C1 segment of cervical spinal cord (tissue), 14 donors: ENCODE measurements at regions not wholly inside any gene's neighbourhood (a gene's known extent, or its start where the extent isn't known, plus 50 kb on each side); places are given as distances from the start of the nearest gene placed in this dataset.
A peak's percentile ranks its signal among the peaks of the same experiment; 100 is the strongest.

ENCODE experiments used
- DNase-seq, 14 donors: peaks; one replicate each; lab custom pipeline; 2025; lab: John Stamatoyannopoulos, UW

- no peak for DNase-seq
These were observed 161.9 kb downstream of the PAX1 start for GRCh38 chr20:21867353-21867752.

GRCh38 chr20:21862956-21863355, 157.5 kb downstream of the PAX1 start:
- no peak for DNase-seq

GRCh38 chr20:21862259-21862946, 156.9 kb downstream of the PAX1 start:
- DNase-seq = peak in 1 of 14 donors; percentile 0

- no peak for DNase-seq
These were observed 135.5 kb downstream of the PAX1 start for GRCh38 chr20:21840991-21841390.

- no peak for DNase-seq
These were observed 134.5 kb downstream of the PAX1 start for GRCh38 chr20:21839982-21840381.

- no peak for DNase-seq
These were observed 130.9 kb downstream of the PAX1 start for GRCh38 chr20:21836346-21836745.

- no peak for DNase-seq
These were observed 129.6 kb downstream of the PAX1 start for GRCh38 chr20:21835042-21835441.

GRCh38 chr20:21832442-21833385, 127.2 kb downstream of the PAX1 start:
- no peak for DNase-seq

GRCh38 chr20:21826976-21827375, 121.5 kb downstream of the PAX1 start:
- DNase-seq = no peak

GRCh38 chr20:21821358-21821757, 115.9 kb downstream of the PAX1 start:
- DNase-seq = no peak

GRCh38 chr20:21820688-21821087, 115.2 kb downstream of the PAX1 start:
- no peak for DNase-seq

- DNase-seq = no peak
These were observed 114.6 kb downstream of the PAX1 start for GRCh38 chr20:21820045-21820444.

- no peak for DNase-seq
These were observed 106.9 kb downstream of the PAX1 start for GRCh38 chr20:21812379-21812778.

- no peak for DNase-seq
These were observed 104.6 kb downstream of the PAX1 start for GRCh38 chr20:21809961-21810523.

GRCh38 chr20:21808863-21809664, 103.6 kb downstream of the PAX1 start:
- peak in 5 of 14 donors; percentile 1 to 27 (median 11) for DNase-seq

GRCh38 chr20:21808139-21808538, 102.7 kb downstream of the PAX1 start:
- no peak for DNase-seq

- DNase-seq = no peak
These were observed 99.3 kb downstream of the PAX1 start for GRCh38 chr20:21804802-21805201.

GRCh38 chr20:21801193-21801592, 95.7 kb downstream of the PAX1 start:
- no peak for DNase-seq

GRCh38 chr20:21798384-21798783, 92.9 kb downstream of the PAX1 start:
- no peak for DNase-seq

GRCh38 chr20:21796059-21796458, 90.6 kb downstream of the PAX1 start:
- DNase-seq = no peak

GRCh38 chr20:21788082-21788481, 82.6 kb downstream of the PAX1 start:
- no peak for DNase-seq
